Lower leg skin (tissue), 3 donors: ENCODE measurements at regions not wholly inside any gene's neighbourhood (a gene's known extent, or its start where the extent isn't known, plus 50 kb on each side); places are given as distances from the start of the nearest gene placed in this dataset.

Source experiments
- POLR2A ChIP-seq, 2 donors: fragments of 450-650 bp; IDR thresholded peaks; one replicate each; pipeline ENCODE4 v1.6.1; 2016 to 2017; ENCODE audit warnings: antibody characterized with exemption in 2 of 2, mild to moderate bottlenecking in 1 of 2, moderate library complexity in 1 of 2
- TF ChIP-seq, protein P1 (sequence below), 3 donors: fragments of 450-650 bp; IDR thresholded peaks; one replicate each; pipeline ENCODE4 v1.5.1; 2016; ENCODE audit warnings: antibody characterized with exemption in 3 of 3, mild to moderate bottlenecking in 3 of 3, moderate library complexity in 2 of 3

DNA sequence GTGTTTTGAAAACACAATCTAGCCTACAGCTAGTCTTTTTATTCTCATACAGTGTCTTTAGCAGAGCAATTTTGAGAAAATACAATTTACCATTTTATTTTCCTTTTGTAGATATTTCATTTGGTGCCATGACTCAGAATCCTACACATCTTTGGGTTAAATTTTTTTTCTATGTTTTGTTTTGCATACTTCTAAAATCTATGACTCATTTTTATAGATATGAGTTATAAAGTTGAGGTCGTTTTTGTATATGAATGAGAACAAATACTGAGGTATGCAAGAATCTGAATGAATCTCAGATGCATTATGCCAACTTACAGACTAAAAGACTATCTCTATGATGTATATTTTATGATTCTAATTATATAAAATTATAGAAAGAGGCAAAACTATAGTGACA is 206.5 kb upstream of the ANXA10 start:
- TF ChIP-seq, protein P1, sequence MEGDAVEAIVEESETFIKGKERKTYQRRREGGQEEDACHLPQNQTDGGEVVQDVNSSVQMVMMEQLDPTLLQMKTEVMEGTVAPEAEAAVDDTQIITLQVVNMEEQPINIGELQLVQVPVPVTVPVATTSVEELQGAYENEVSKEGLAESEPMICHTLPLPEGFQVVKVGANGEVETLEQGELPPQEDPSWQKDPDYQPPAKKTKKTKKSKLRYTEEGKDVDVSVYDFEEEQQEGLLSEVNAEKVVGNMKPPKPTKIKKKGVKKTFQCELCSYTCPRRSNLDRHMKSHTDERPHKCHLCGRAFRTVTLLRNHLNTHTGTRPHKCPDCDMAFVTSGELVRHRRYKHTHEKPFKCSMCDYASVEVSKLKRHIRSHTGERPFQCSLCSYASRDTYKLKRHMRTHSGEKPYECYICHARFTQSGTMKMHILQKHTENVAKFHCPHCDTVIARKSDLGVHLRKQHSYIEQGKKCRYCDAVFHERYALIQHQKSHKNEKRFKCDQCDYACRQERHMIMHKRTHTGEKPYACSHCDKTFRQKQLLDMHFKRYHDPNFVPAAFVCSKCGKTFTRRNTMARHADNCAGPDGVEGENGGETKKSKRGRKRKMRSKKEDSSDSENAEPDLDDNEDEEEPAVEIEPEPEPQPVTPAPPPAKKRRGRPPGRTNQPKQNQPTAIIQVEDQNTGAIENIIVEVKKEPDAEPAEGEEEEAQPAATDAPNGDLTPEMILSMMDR (IDR thresholded peaks at IDR 0.05) = no peak
- no peak for TF ChIP-seq POLR2A (IDR thresholded peaks at IDR 0.05)
